Activated CD4-positive, alpha-beta memory T cell treated with anti-CD3 and anti-CD28 coated beads, Interleukin-2, amount 10 ng/mL, durations not matched to agents 7 days and 5 days (primary cell): ENCODE measurements at regions not wholly inside any gene's neighbourhood (a gene's known extent, or its start where the extent isn't known, plus 50 kb on each side); places are given as distances from the start of the nearest gene placed in this dataset.

Source experiments
- CTCF ChIA-PET: fragments of 350-600 bp; sonication (Branson Sonifier 250); formaldehyde crosslinking; loops from one replicate; lab custom pipeline; 2021; ENCODE audit warnings: antibody characterized with exemption, inconsistent platforms; lab: Charles Lee
- POLR2A ChIA-PET: fragments of 350-600 bp; sonication (Branson Sonifier 250); formaldehyde crosslinking; loops from one replicate; lab custom pipeline; 2021; ENCODE audit warnings: antibody characterized with exemption; lab: Charles Lee
- DNase-seq: peaks from one replicate; pipeline ENCODE4 v3.0.0-alpha.2; 2020
- H3K27ac Mint-ChIP-seq: one replicate; pipeline ENCODE4 v1.8.0; 2021; ENCODE audit warnings: mild to moderate bottlenecking, mixed read lengths
- H3K27me3 Mint-ChIP-seq: one replicate; pipeline ENCODE4 v1.8.0; 2021; ENCODE audit warnings: mixed read lengths
- H3K36me3 Mint-ChIP-seq: one replicate; pipeline ENCODE4 v1.8.0; 2021; ENCODE audit warnings: low read depth, mixed read lengths
- H3K4me1 Mint-ChIP-seq: one replicate; pipeline ENCODE4 v1.8.0; 2021; ENCODE audit warnings: mixed read lengths
- H3K4me3 Mint-ChIP-seq: one replicate; pipeline ENCODE4 v1.8.0; 2021; ENCODE audit warnings: mild to moderate bottlenecking, mixed read lengths
- H3K9me3 Mint-ChIP-seq: one replicate; pipeline ENCODE4 v1.8.0; 2021; ENCODE audit warnings: mixed read lengths

- POLR2A ChIA-PET, result no interaction called here
- no peak overlapping the region for H3K4me3 Mint-ChIP-seq
- no peak overlapping the region for H3K27ac Mint-ChIP-seq
- peaks cover 4% of the 10 kb centered on the region for H3K9me3 Mint-ChIP-seq
- CTCF ChIA-PET, result no interaction called here
- H3K4me1 Mint-ChIP-seq, result no peaks in the 10 kb centered on the region
- no peaks in the 10 kb centered on the region for H3K27me3 Mint-ChIP-seq
- no peaks in the 10 kb centered on the region for H3K36me3 Mint-ChIP-seq
- DNase-seq, result no peak
Observed at GRCh38 chr12:60437297-60437696, 841.5 kb downstream of the SLC16A7 start.

GRCh38 chr12:60441577-60441976, 845.7 kb downstream of the SLC16A7 start:
- peaks cover 5% of the 10 kb centered on the region for H3K9me3 Mint-ChIP-seq

GRCh38 chr12:60451457-60451856, 855.6 kb downstream of the SLC16A7 start:
- Mint-ChIP-seq H3K27ac (no peak overlapping the region), H3K4me3 (no peak overlapping the region), H3K9me3 (peaks cover 13% of the 10 kb centered on the region), H3K4me1 (no peaks in the 10 kb centered on the region), H3K27me3 (no peaks in the 10 kb centered on the region), H3K36me3 (no peaks in the 10 kb centered on the region)
- ChIA-PET POLR2A (no interaction called here), CTCF (no interaction called here)
- DNase-seq, result no peak

More at GRCh38 chr12:60441577-60441976, 845.7 kb downstream of the SLC16A7 start:
- H3K27ac Mint-ChIP-seq, result no peak overlapping the region
- ChIA-PET POLR2A (no interaction called here), CTCF (no interaction called here)
- H3K4me3 Mint-ChIP-seq, result no peak overlapping the region
- no peak for DNase-seq
- H3K27me3 Mint-ChIP-seq, result no peaks in the 10 kb centered on the region
- H3K36me3 Mint-ChIP-seq, result no peaks in the 10 kb centered on the region
- no peaks in the 10 kb centered on the region for H3K4me1 Mint-ChIP-seq

GRCh38 chr12:60465060-60465459, 869.2 kb downstream of the SLC16A7 start:
- Mint-ChIP-seq H3K27ac (no peak overlapping the region), H3K9me3 (no peaks in the 10 kb centered on the region), H3K27me3 (no peaks in the 10 kb centered on the region)

GRCh38 chr12:60468546-60468945, 872.7 kb downstream of the SLC16A7 start:
- Mint-ChIP-seq H3K9me3 (no peaks in the 10 kb centered on the region), H3K4me1 (no peaks in the 10 kb centered on the region), H3K36me3 (no peaks in the 10 kb centered on the region), H3K4me3 (no peak overlapping the region), H3K27me3 (no peaks in the 10 kb centered on the region), H3K27ac (no peak overlapping the region)
- no peak for DNase-seq
- ChIA-PET CTCF (no interaction called here), POLR2A (no interaction called here)

More at GRCh38 chr12:60465060-60465459, 869.2 kb downstream of the SLC16A7 start:
- POLR2A ChIA-PET, result no interaction called here
- Mint-ChIP-seq H3K36me3 (no peaks in the 10 kb centered on the region), H3K4me3 (no peak overlapping the region), H3K4me1 (no peaks in the 10 kb centered on the region)
- CTCF ChIA-PET, result no interaction called here
- DNase-seq, result no peak

- no peak for DNase-seq
- Mint-ChIP-seq H3K27ac (no peak overlapping the region), H3K36me3 (no peaks in the 10 kb centered on the region), H3K4me3 (no peak overlapping the region), H3K4me1 (no peaks in the 10 kb centered on the region), H3K9me3 (no peaks in the 10 kb centered on the region), H3K27me3 (no peaks in the 10 kb centered on the region)
- ChIA-PET POLR2A (no interaction called here), CTCF (no interaction called here)
Observed at GRCh38 chr12:60475825-60476224, 880.0 kb downstream of the SLC16A7 start.

GRCh38 chr12:60487284-60487683, 891.5 kb downstream of the SLC16A7 start:
- CTCF ChIA-PET, result no interaction called here
- no peaks in the 10 kb centered on the region for H3K27me3 Mint-ChIP-seq

GRCh38 chr12:60489071-60489470, 893.2 kb downstream of the SLC16A7 start:
- no peaks in the 10 kb centered on the region for H3K4me1 Mint-ChIP-seq
- no peaks in the 10 kb centered on the region for H3K36me3 Mint-ChIP-seq
- no peak overlapping the region for H3K27ac Mint-ChIP-seq
- no peaks in the 10 kb centered on the region for H3K9me3 Mint-ChIP-seq
- ChIA-PET CTCF (no interaction called here), POLR2A (no interaction called here)
- H3K4me3 Mint-ChIP-seq, result no peak overlapping the region
- no peaks in the 10 kb centered on the region for H3K27me3 Mint-ChIP-seq
- no peak for DNase-seq

More at GRCh38 chr12:60487284-60487683, 891.5 kb downstream of the SLC16A7 start:
- Mint-ChIP-seq H3K9me3 (no peaks in the 10 kb centered on the region), H3K27ac (no peak overlapping the region), H3K4me3 (no peak overlapping the region), H3K36me3 (no peaks in the 10 kb centered on the region), H3K4me1 (no peaks in the 10 kb centered on the region)
- POLR2A ChIA-PET, result no interaction called here
- no peak for DNase-seq

GRCh38 chr12:60494244-60494643, 898.4 kb downstream of the SLC16A7 start:
- no peak for DNase-seq
- ChIA-PET CTCF (no interaction called here), POLR2A (no interaction called here)
- Mint-ChIP-seq H3K4me3 (no peak overlapping the region), H3K27me3 (no peaks in the 10 kb centered on the region), H3K27ac (no peak overlapping the region), H3K36me3 (no peaks in the 10 kb centered on the region), H3K4me1 (no peaks in the 10 kb centered on the region), H3K9me3 (no peaks in the 10 kb centered on the region)

GRCh38 chr12:60498656-60499055, 902.8 kb downstream of the SLC16A7 start:
- no peaks in the 10 kb centered on the region for H3K4me1 Mint-ChIP-seq
- no peak overlapping the region for H3K27ac Mint-ChIP-seq
- H3K4me3 Mint-ChIP-seq, result no peak overlapping the region
- no peaks in the 10 kb centered on the region for H3K9me3 Mint-ChIP-seq
- no peaks in the 10 kb centered on the region for H3K36me3 Mint-ChIP-seq
- no peak for DNase-seq
- POLR2A ChIA-PET, result no interaction called here
- H3K27me3 Mint-ChIP-seq, result no peaks in the 10 kb centered on the region
- CTCF ChIA-PET, result no interaction called here

- Mint-ChIP-seq H3K4me3 (no peak overlapping the region), H3K36me3 (no peaks in the 10 kb centered on the region), H3K9me3 (peaks cover 4% of the 10 kb centered on the region), H3K4me1 (no peaks in the 10 kb centered on the region), H3K27me3 (no peaks in the 10 kb centered on the region), H3K27ac (no peak overlapping the region)
- ChIA-PET CTCF (no interaction called here), POLR2A (no interaction called here)
- DNase-seq, result no peak
Observed at GRCh38 chr12:60501124-60501729, 905.4 kb downstream of the SLC16A7 start.

GRCh38 chr12:60522684-60523400, 927.0 kb downstream of the SLC16A7 start:
- ChIA-PET POLR2A (no interaction called here), CTCF (no interaction called here)
- no peak for DNase-seq

GRCh38 chr12:60529261-60529660, 933.4 kb downstream of the SLC16A7 start:
- Mint-ChIP-seq H3K27me3 (no peaks in the 10 kb centered on the region), H3K27ac (no peak overlapping the region), H3K4me3 (no peak overlapping the region), H3K9me3 (peaks cover 5% of the 10 kb centered on the region), H3K4me1 (no peaks in the 10 kb centered on the region), H3K36me3 (no peaks in the 10 kb centered on the region)
- no peak for DNase-seq
- POLR2A ChIA-PET, result no interaction called here
- CTCF ChIA-PET, result no interaction called here

More at GRCh38 chr12:60522684-60523400, 927.0 kb downstream of the SLC16A7 start:
- no peak overlapping the region for H3K27ac Mint-ChIP-seq
- peaks cover 9% of the 10 kb centered on the region for H3K9me3 Mint-ChIP-seq
- H3K36me3 Mint-ChIP-seq, result no peaks in the 10 kb centered on the region
- H3K4me3 Mint-ChIP-seq, result no peak overlapping the region
- no peaks in the 10 kb centered on the region for H3K4me1 Mint-ChIP-seq
- H3K27me3 Mint-ChIP-seq, result no peaks in the 10 kb centered on the region

GRCh38 chr12:60529723-60530122, 933.9 kb downstream of the SLC16A7 start:
- no peak overlapping the region for H3K4me3 Mint-ChIP-seq
- no peak overlapping the region for H3K27ac Mint-ChIP-seq
- POLR2A ChIA-PET, result no interaction called here
- CTCF ChIA-PET, result no interaction called here
- DNase-seq, result no peak
- peaks cover 5% of the 10 kb centered on the region for H3K9me3 Mint-ChIP-seq
- H3K36me3 Mint-ChIP-seq, result no peaks in the 10 kb centered on the region
- no peaks in the 10 kb centered on the region for H3K27me3 Mint-ChIP-seq
- H3K4me1 Mint-ChIP-seq, result no peaks in the 10 kb centered on the region
